ENCODE measurements at regions not wholly inside any gene's neighbourhood (a gene's known extent, or its start where the extent isn't known, plus 50 kb on each side); places are given as distances from the start of the nearest gene placed in this dataset.

DNA sequence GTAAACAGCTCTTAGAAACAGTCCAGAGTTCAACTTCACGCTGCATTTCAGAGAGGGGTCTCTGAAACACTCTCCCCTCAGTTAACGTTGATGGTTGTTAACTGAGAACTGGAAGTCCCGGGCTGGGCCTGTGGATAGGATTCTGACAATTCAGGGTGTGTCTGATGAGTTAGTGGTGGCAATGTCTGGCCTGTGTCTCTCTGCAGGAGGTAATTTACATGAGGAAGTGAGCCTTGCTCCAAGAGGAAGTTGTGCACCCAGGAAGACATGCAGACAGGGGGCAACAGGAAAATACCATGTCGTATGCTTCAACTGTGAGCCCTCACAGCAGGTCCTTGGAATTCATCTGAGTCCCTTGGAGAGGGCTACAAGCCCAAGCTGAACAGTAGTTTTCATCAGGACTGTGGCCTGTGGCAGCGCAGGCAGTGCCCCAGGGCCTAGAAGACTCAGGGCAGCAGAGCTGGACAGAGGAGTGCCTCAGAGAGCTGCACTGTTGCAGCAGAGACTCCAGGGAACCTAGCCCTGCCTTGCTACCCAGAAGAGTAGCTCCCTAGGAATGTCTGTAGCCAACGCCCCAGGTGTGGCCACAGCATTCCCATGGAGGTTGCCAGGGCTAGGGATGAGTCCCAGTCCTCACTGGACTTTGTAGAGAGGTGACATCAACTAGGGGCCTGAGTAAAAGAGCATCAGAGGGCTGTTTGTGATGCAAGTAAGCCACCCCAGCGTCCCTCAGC lies 104.6 kb upstream of the SELENOK start (continued):
- TF ChIP-seq CREB1 (CRISPR knock-in tag; IDR thresholded peaks at IDR 0.05; ENCODE audit: low read depth): no peak
- no peak for TF ChIP-seq POLR2AphosphoS5 (IDR thresholded peaks at IDR 0.05; ENCODE audit: low read depth)
- no peak for TF ChIP-seq JUNB (IDR thresholded peaks at IDR 0.05; ENCODE audit: unreplicated experiment)
- TF ChIP-seq ZNF114 (CRISPR knock-in tag; IDR thresholded peaks at IDR 0.05): no peak
- TF ChIP-seq NANOG (IDR thresholded peaks at IDR 0.05; ENCODE audit: borderline replicate concordance): no peak

DNA sequence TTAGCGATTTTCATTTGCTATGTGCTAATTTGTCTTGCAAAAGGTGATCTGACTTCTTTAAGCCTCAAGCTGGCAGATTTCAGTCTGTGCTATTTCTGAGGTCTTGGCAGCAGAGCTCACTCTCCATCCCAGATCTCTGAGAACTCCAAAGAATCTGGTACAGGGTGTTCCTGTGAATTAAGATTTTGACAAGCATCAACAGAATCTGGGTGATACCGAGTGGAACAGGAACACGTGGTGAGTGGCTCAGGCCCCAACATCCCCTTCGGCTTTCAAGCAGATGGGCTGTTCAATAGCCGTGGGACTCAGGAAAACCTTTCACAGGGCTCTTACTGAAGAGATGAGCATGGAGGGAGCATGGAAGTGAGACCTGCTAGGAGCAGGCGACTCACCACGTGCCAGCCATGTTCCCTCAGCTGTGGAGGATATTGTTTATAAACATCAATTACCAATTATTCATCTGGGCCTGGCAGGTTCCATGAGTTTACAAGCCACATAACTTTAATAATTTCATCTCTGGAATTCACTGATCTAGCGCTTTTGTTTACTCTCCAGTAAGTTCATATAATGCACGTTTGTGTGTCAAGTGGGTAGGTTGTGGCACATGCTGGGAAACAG lies 103.4 kb upstream of the SELENOK start:
- H3K27me3 ChIP-seq (ENCODE audit: insufficient read depth): no peaks in the 10 kb centered on the region
- Mint-ChIP-seq H3K36me3 (ENCODE audit: low read depth) (no peaks in the 10 kb centered on the region; the same call in 2 of the 3 replicates), H3K4me3 (no peak overlapping the region), H3K27ac (no peak overlapping the region), H3K9me3 (no peaks in the 10 kb centered on the region; the same call in 1 of the 3 replicates), H3K4me1 (peaks cover 8% of the 10 kb centered on the region), H3K27me3 (ENCODE audit: insufficient read depth, low read depth, poor library complexity) (peaks cover 6% of the 10 kb centered on the region)
- TF ChIP-seq, protein P1, sequence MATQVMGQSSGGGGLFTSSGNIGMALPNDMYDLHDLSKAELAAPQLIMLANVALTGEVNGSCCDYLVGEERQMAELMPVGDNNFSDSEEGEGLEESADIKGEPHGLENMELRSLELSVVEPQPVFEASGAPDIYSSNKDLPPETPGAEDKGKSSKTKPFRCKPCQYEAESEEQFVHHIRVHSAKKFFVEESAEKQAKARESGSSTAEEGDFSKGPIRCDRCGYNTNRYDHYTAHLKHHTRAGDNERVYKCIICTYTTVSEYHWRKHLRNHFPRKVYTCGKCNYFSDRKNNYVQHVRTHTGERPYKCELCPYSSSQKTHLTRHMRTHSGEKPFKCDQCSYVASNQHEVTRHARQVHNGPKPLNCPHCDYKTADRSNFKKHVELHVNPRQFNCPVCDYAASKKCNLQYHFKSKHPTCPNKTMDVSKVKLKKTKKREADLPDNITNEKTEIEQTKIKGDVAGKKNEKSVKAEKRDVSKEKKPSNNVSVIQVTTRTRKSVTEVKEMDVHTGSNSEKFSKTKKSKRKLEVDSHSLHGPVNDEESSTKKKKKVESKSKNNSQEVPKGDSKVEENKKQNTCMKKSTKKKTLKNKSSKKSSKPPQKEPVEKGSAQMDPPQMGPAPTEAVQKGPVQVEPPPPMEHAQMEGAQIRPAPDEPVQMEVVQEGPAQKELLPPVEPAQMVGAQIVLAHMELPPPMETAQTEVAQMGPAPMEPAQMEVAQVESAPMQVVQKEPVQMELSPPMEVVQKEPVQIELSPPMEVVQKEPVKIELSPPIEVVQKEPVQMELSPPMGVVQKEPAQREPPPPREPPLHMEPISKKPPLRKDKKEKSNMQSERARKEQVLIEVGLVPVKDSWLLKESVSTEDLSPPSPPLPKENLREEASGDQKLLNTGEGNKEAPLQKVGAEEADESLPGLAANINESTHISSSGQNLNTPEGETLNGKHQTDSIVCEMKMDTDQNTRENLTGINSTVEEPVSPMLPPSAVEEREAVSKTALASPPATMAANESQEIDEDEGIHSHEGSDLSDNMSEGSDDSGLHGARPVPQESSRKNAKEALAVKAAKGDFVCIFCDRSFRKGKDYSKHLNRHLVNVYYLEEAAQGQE (IDR thresholded peaks at IDR 0.05; ENCODE audit: unreplicated experiment): no peak
- DNase-seq (ENCODE audit: low spot score) (no peak), ATAC-seq (no peak)
- H3K36me3 ChIP-seq (ENCODE audit: insufficient read depth): no peaks in the 10 kb centered on the region
- H4K20me1 ChIP-seq (replicated peaks; ENCODE audit: insufficient read depth): no peaks in the 10 kb centered on the region
- no peak overlapping the region for H2AFZ ChIP-seq
- no peaks in the 10 kb centered on the region for H3K79me2 ChIP-seq (replicated peaks; ENCODE audit: insufficient read depth)
- H3K9me2 ChIP-seq (ENCODE audit: insufficient read depth): peaks cover 8% of the 10 kb centered on the region; the same call in 1 of the 2 replicates
- H3K4me3 ChIP-seq: no peak overlapping the region
- no peaks in the 10 kb centered on the region for H3F3A ChIP-seq (replicated peaks; ENCODE audit: low read depth)
- H3K4me2 ChIP-seq: no peak overlapping the region
- H3K27ac ChIP-seq (ENCODE audit: low read depth): no peak overlapping the region
- no peaks in the 10 kb centered on the region for H3K4me1 ChIP-seq (ENCODE audit: insufficient read depth)

DNA sequence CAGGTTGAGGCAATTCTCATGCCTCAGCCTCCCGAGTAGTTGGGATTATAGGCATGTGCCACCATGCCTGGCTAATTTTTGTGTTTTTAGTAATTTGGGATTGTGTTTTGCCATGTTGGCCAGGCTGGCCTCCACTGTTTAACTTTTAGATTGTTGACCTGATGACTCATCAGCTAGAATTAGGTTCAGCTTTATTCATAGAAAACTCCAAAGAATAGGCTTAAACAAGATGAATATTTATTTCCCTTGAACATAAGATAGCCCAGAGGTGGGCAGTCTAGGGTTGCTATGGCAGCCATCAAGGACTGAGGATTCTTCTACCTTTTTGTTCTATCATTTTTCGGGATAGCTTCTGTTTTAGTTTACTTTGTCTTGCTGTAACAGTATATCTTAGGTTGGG lies 99.6 kb upstream of the SELENOK start:
- Histone ChIP-seq H3K27me3 (ENCODE audit: insufficient read depth) (no peaks in the 10 kb centered on the region), H3K36me3 (ENCODE audit: insufficient read depth) (no peaks in the 10 kb centered on the region), H2AFZ (no peak overlapping the region), H3K4me3 (no peak overlapping the region), H3K27ac (ENCODE audit: low read depth) (no peak overlapping the region), H3K4me2 (no peak overlapping the region), H3K4me1 (ENCODE audit: insufficient read depth) (no peaks in the 10 kb centered on the region), H3K9me2 (ENCODE audit: insufficient read depth) (peaks cover 4% of the 10 kb centered on the region; the same call in 1 of the 2 replicates), H4K20me1 (replicated peaks; ENCODE audit: insufficient read depth) (no peaks in the 10 kb centered on the region), H3F3A (replicated peaks; ENCODE audit: low read depth) (no peaks in the 10 kb centered on the region), H3K79me2 (replicated peaks; ENCODE audit: insufficient read depth) (no peaks in the 10 kb centered on the region)
- no peaks in the 10 kb centered on the region for H3K36me3 Mint-ChIP-seq (ENCODE audit: low read depth)
- H3K27ac Mint-ChIP-seq: no peak overlapping the region
- H3K27me3 Mint-ChIP-seq (ENCODE audit: insufficient read depth, low read depth, poor library complexity): no peaks in the 10 kb centered on the region
- H3K4me3 Mint-ChIP-seq: no peak overlapping the region
- DNase-seq (ENCODE audit: low spot score) (no peak), ATAC-seq (no peak)
- H3K9me3 Mint-ChIP-seq: no peaks in the 10 kb centered on the region
- H3K4me1 Mint-ChIP-seq: peaks cover 3% of the 10 kb centered on the region; the same call in 2 of the 3 replicates
- TF ChIP-seq, protein P2, sequence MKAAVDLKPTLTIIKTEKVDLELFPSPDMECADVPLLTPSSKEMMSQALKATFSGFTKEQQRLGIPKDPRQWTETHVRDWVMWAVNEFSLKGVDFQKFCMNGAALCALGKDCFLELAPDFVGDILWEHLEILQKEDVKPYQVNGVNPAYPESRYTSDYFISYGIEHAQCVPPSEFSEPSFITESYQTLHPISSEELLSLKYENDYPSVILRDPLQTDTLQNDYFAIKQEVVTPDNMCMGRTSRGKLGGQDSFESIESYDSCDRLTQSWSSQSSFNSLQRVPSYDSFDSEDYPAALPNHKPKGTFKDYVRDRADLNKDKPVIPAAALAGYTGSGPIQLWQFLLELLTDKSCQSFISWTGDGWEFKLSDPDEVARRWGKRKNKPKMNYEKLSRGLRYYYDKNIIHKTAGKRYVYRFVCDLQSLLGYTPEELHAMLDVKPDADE (IDR thresholded peaks at IDR 0.05): no peak
- TF ChIP-seq, protein P3, sequence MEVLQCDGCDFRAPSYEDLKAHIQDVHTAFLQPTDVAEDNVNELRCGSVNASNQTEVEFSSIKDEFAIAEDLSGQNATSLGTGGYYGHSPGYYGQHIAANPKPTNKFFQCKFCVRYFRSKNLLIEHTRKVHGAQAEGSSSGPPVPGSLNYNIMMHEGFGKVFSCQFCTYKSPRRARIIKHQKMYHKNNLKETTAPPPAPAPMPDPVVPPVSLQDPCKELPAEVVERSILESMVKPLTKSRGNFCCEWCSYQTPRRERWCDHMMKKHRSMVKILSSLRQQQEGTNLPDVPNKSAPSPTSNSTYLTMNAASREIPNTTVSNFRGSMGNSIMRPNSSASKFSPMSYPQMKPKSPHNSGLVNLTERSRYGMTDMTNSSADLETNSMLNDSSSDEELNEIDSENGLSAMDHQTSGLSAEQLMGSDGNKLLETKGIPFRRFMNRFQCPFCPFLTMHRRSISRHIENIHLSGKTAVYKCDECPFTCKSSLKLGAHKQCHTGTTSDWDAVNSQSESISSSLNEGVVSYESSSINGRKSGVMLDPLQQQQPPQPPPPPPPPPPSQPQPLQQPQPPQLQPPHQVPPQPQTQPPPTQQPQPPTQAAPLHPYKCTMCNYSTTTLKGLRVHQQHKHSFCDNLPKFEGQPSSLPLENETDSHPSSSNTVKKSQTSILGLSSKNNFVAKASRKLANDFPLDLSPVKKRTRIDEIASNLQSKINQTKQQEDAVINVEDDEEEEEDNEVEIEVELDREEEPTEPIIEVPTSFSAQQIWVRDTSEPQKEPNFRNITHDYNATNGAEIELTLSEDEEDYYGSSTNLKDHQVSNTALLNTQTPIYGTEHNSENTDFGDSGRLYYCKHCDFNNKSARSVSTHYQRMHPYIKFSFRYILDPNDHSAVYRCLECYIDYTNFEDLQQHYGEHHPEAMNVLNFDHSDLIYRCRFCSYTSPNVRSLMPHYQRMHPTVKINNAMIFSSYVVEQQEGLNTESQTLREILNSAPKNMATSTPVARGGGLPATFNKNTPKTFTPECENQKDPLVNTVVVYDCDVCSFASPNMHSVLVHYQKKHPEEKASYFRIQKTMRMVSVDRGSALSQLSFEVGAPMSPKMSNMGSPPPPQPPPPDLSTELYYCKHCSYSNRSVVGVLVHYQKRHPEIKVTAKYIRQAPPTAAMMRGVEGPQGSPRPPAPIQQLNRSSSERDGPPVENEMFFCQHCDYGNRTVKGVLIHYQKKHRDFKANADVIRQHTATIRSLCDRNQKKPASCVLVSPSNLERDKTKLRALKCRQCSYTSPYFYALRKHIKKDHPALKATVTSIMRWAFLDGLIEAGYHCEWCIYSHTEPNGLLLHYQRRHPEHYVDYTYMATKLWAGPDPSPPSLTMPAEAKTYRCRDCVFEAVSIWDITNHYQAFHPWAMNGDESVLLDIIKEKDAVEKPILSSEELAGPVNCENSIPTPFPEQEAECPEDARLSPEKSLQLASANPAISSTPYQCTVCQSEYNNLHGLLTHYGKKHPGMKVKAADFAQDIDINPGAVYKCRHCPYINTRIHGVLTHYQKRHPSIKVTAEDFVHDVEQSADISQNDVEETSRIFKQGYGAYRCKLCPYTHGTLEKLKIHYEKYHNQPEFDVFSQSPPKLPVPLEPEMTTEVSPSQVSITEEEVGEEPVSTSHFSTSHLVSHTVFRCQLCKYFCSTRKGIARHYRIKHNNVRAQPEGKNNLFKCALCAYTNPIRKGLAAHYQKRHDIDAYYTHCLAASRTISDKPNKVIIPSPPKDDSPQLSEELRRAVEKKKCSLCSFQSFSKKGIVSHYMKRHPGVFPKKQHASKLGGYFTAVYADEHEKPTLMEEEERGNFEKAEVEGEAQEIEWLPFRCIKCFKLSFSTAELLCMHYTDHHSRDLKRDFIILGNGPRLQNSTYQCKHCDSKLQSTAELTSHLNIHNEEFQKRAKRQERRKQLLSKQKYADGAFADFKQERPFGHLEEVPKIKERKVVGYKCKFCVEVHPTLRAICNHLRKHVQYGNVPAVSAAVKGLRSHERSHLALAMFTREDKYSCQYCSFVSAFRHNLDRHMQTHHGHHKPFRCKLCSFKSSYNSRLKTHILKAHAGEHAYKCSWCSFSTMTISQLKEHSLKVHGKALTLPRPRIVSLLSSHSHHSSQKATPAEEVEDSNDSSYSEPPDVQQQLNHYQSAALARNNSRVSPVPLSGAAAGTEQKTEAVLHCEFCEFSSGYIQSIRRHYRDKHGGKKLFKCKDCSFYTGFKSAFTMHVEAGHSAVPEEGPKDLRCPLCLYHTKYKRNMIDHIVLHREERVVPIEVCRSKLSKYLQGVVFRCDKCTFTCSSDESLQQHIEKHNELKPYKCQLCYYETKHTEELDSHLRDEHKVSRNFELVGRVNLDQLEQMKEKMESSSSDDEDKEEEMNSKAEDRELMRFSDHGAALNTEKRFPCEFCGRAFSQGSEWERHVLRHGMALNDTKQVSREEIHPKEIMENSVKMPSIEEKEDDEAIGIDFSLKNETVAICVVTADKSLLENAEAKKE (CRISPR knock-in tag; IDR thresholded peaks at IDR 0.05): no peak
- TF ChIP-seq CREB1 (CRISPR knock-in tag; IDR thresholded peaks at IDR 0.05; ENCODE audit: low read depth): no peak
